ENCODE measurements at regions not wholly inside any gene's neighbourhood (a gene's known extent, or its start where the extent isn't known, plus 50 kb on each side); places are given as distances from the start of the nearest gene placed in this dataset.

GRCh38 chr7:25279705-25280104 lies 51.4 kb upstream of the NPVF start:
- no peak for DNase-seq (ENCODE audit: low read depth)

GRCh38 chr7:25280181-25280580 lies 51.9 kb upstream of the NPVF start:
- no peak for DNase-seq (ENCODE audit: low read depth)

GRCh38 chr7:25282194-25282593 lies 53.9 kb upstream of the NPVF start:
- no peak for DNase-seq (ENCODE audit: low read depth)

- no peak for DNase-seq (ENCODE audit: low read depth)
These were observed 58.5 kb upstream of the NPVF start for GRCh38 chr7:25286756-25287155.

- DNase-seq (ENCODE audit: low read depth) = no peak
These were observed 59.0 kb upstream of the NPVF start for GRCh38 chr7:25287291-25287690.

- DNase-seq (ENCODE audit: low read depth) = no peak
These were observed 60.4 kb upstream of the NPVF start for GRCh38 chr7:25288556-25289307.

- DNase-seq (ENCODE audit: low read depth) = no peak
These were observed 61.2 kb upstream of the NPVF start for GRCh38 chr7:25289518-25289917.

GRCh38 chr7:25294624-25295023 lies 66.3 kb upstream of the NPVF start:
- no peak for DNase-seq (ENCODE audit: low read depth)

GRCh38 chr7:25295387-25295786 lies 67.1 kb upstream of the NPVF start:
- no peak for DNase-seq (ENCODE audit: low read depth)

- DNase-seq (ENCODE audit: low read depth) = no peak
These were observed 67.8 kb upstream of the NPVF start for GRCh38 chr7:25296086-25296485.

GRCh38 chr7:25297278-25297677 lies 69.0 kb upstream of the NPVF start:
- no peak for DNase-seq (ENCODE audit: low read depth)

- peak; percentile 32 for DNase-seq (ENCODE audit: low read depth)
These were observed 75.2 kb upstream of the NPVF start for GRCh38 chr7:25303281-25304181.

GRCh38 chr7:25304691-25305090 lies 76.4 kb upstream of the NPVF start:
- DNase-seq (ENCODE audit: low read depth) = no peak

- DNase-seq (ENCODE audit: low read depth) = no peak
These were observed 77.5 kb upstream of the NPVF start for GRCh38 chr7:25305831-25306230.

- no peak for DNase-seq (ENCODE audit: low read depth)
These were observed 79.3 kb upstream of the NPVF start for GRCh38 chr7:25307624-25308023.

GRCh38 chr7:25308246-25308645 lies 80.0 kb upstream of the NPVF start:
- no peak for DNase-seq (ENCODE audit: low read depth)

GRCh38 chr7:25308906-25309705 lies 80.8 kb upstream of the NPVF start:
- no peak for DNase-seq (ENCODE audit: low read depth)

- DNase-seq (ENCODE audit: low read depth) = no peak
These were observed 82.6 kb upstream of the NPVF start for GRCh38 chr7:25310896-25311295.

- DNase-seq (ENCODE audit: low read depth) = no peak
These were observed 83.1 kb upstream of the NPVF start for GRCh38 chr7:25311346-25311745.

GRCh38 chr7:25312968-25313367 lies 84.7 kb upstream of the NPVF start:
- no peak for DNase-seq (ENCODE audit: low read depth)

- DNase-seq (ENCODE audit: low read depth) = no peak
These were observed 85.2 kb upstream of the NPVF start for GRCh38 chr7:25313526-25313925.

GRCh38 chr7:25314094-25314730 lies 85.9 kb upstream of the NPVF start:
- DNase-seq (ENCODE audit: low read depth) = no peak

Measured in fibroblast of gingiva (primary cell).